ENCODE measurements at regions not wholly inside any gene's neighbourhood (a gene's known extent, or its start where the extent isn't known, plus 50 kb on each side); places are given as distances from the start of the nearest gene placed in this dataset.

- TF ChIP-seq CTCF (IDR thresholded peaks at IDR 0.05) (no peak), POLR2A (IDR thresholded peaks at IDR 0.05) (no peak)
These were observed 352.0 kb upstream of the SLC8A1 start for GRCh38 chr2:40803900-40804299.
